ENCODE measurements at regions not wholly inside any gene's neighbourhood (a gene's known extent, or its start where the extent isn't known, plus 50 kb on each side); places are given as distances from the start of the nearest gene placed in this dataset.

GRCh38 chr10:78699971-78700370 lies 368.8 kb upstream of the ZMIZ1 start:
- DNase-seq: no peak

GRCh38 chr10:78700413-78700812 lies 368.4 kb upstream of the ZMIZ1 start:
- DNase-seq: no peak

- DNase-seq: no peak
Measured at GRCh38 chr10:78700816-78701520, 367.8 kb upstream of the ZMIZ1 start.

- DNase-seq: no peak
Measured at GRCh38 chr10:78702186-78702585, 366.6 kb upstream of the ZMIZ1 start.

- no peak for DNase-seq
Measured at GRCh38 chr10:78702876-78703275, 365.9 kb upstream of the ZMIZ1 start.

- DNase-seq: no peak
Measured at GRCh38 chr10:78703593-78703992, 365.2 kb upstream of the ZMIZ1 start.

- no peak for DNase-seq
Measured at GRCh38 chr10:78706256-78706655, 362.5 kb upstream of the ZMIZ1 start.

GRCh38 chr10:78706726-78707540 lies 361.8 kb upstream of the ZMIZ1 start:
- DNase-seq: no peak

- no peak for DNase-seq
Measured at GRCh38 chr10:78707745-78708144, 361.0 kb upstream of the ZMIZ1 start.

GRCh38 chr10:78712147-78712546 lies 356.6 kb upstream of the ZMIZ1 start:
- DNase-seq: no peak

GRCh38 chr10:78713659-78714058 lies 355.1 kb upstream of the ZMIZ1 start:
- DNase-seq: no peak

GRCh38 chr10:78714225-78714624 lies 354.5 kb upstream of the ZMIZ1 start:
- no peak for DNase-seq

GRCh38 chr10:78715435-78715834 lies 353.3 kb upstream of the ZMIZ1 start:
- no peak for DNase-seq

- no peak for DNase-seq
Measured at GRCh38 chr10:78716043-78716660, 352.6 kb upstream of the ZMIZ1 start.

GRCh38 chr10:78717200-78717599 lies 351.6 kb upstream of the ZMIZ1 start:
- DNase-seq: no peak

- DNase-seq: no peak
Measured at GRCh38 chr10:78718032-78718572, 350.7 kb upstream of the ZMIZ1 start.

GRCh38 chr10:78719276-78719675 lies 349.5 kb upstream of the ZMIZ1 start:
- DNase-seq: no peak

GRCh38 chr10:78720091-78720490 lies 348.7 kb upstream of the ZMIZ1 start:
- DNase-seq: no peak

GRCh38 chr10:78721231-78721630 lies 347.5 kb upstream of the ZMIZ1 start:
- DNase-seq: no peak

GRCh38 chr10:78724846-78725245 lies 343.9 kb upstream of the ZMIZ1 start:
- DNase-seq: no peak

GRCh38 chr10:78726171-78726570 lies 342.6 kb upstream of the ZMIZ1 start:
- no peak for DNase-seq

GRCh38 chr10:78727251-78727650 lies 341.5 kb upstream of the ZMIZ1 start:
- no peak for DNase-seq

GRCh38 chr10:78727728-78728127 lies 341.0 kb upstream of the ZMIZ1 start:
- DNase-seq: no peak

GRCh38 chr10:78728176-78728575 lies 340.6 kb upstream of the ZMIZ1 start:
- DNase-seq: no peak

All from activated CD4-positive, CD25-positive, alpha-beta regulatory T cell treated with anti-CD3 and anti-CD28 coated beads, Interleukin-2, amount 50 U/mL, for 72 hours (primary cell).